ENCODE measurements at regions not wholly inside any gene's neighbourhood (a gene's known extent, or its start where the extent isn't known, plus 50 kb on each side); places are given as distances from the start of the nearest gene placed in this dataset.

GRCh38 chr7:9210114-9210513 is 776.7 kb downstream of the NXPH1 start (continued):
- TF ChIP-seq STAT6 (CRISPR knock-in tag; conservative IDR thresholded peaks at IDR 0.05; ENCODE audit: low read depth) (no peak), NR3C1 (CRISPR knock-in tag; conservative IDR thresholded peaks at IDR 0.05; ENCODE audit: low read depth) (no peak), JUN (CRISPR knock-in tag; IDR thresholded peaks at IDR 0.05) (no peak), ZNF396 (CRISPR knock-in tag; IDR thresholded peaks at IDR 0.05; ENCODE audit: borderline replicate concordance) (no peak), ZNF121 (CRISPR knock-in tag; IDR thresholded peaks at IDR 0.05) (no peak), SMAD4 (CRISPR knock-in tag; IDR thresholded peaks at IDR 0.05) (no peak)
- TF ChIP-seq, protein P1, sequence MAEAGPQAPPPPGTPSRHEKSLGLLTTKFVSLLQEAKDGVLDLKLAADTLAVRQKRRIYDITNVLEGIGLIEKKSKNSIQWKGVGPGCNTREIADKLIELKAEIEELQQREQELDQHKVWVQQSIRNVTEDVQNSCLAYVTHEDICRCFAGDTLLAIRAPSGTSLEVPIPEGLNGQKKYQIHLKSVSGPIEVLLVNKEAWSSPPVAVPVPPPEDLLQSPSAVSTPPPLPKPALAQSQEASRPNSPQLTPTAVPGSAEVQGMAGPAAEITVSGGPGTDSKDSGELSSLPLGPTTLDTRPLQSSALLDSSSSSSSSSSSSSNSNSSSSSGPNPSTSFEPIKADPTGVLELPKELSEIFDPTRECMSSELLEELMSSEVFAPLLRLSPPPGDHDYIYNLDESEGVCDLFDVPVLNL (CRISPR knock-in tag; IDR thresholded peaks at IDR 0.05; ENCODE audit: borderline replicate concordance, low read depth), result no peak

- no peaks in the 10 kb centered on the region for H3K9me3 Mint-ChIP-seq
- no peaks in the 10 kb centered on the region for H3K27me3 Mint-ChIP-seq (ENCODE audit: low read depth)
- H3K4me1 Mint-ChIP-seq, result peaks cover 5% of the 10 kb centered on the region
- DNase-seq (ENCODE audit: low spot score) (no peak), ATAC-seq (no peak)
- ChIA-PET POLR2A (no interaction called here), CTCF (no interaction called here)
- H3K4me3 Mint-ChIP-seq, result no peak overlapping the region
- H3K27ac Mint-ChIP-seq, result no peak overlapping the region
- TF ChIP-seq FOXJ3 (CRISPR knock-in tag; IDR thresholded peaks at IDR 0.05; ENCODE audit: borderline replicate concordance) (no peak), RORB (CRISPR knock-in tag; IDR thresholded peaks at IDR 0.05) (no peak), ARID4B (CRISPR knock-in tag; IDR thresholded peaks at IDR 0.05; ENCODE audit: borderline replicate concordance) (no peak), MXD4 (CRISPR knock-in tag; IDR thresholded peaks at IDR 0.05; ENCODE audit: borderline replicate concordance) (no peak), NR2C2 (CRISPR knock-in tag; IDR thresholded peaks at IDR 0.05) (no peak), FOXK1 (CRISPR knock-in tag; IDR thresholded peaks at IDR 0.05) (no peak)
- TF ChIP-seq, protein P2, sequence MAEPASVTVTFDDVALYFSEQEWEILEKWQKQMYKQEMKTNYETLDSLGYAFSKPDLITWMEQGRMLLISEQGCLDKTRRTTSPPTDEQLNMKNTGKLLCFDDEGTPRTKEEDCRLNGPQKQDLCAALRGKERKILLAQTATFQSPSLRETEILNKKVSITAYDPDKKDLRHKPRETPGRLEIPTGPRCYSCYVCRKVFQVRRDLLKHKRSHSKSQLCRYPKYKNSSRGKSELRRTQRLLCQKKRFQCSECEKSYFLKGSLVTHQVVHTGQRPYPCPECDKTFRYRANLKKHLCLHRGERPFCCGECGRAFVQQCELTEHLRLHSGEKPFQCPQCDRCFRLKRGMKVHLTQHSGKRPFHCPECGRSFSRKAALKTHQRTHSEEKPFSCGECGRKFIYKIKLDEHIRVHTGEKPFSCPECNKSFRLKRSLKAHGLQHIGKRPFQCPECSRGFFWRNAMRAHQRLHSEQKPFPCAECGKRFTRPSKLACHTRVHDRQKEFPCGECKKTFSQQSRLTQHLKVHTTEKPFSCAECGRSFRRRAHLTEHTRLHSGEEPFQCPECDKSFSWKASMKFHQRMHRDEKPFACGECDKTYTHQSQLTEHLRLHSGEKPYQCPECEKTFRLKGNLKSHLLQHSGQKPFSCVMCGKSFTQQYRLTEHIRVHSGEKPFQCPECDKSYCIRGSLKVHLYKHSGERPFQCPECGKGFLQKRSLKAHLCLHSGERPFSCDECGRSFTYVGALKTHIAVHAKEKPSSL (CRISPR knock-in tag; conservative IDR thresholded peaks at IDR 0.05), result no peak
- no peaks in the 10 kb centered on the region for H3K36me3 Mint-ChIP-seq
These were observed 783.8 kb downstream of the NXPH1 start for GRCh38 chr7:9217204-9217603.

- ATAC-seq (no peak), DNase-seq (ENCODE audit: low spot score) (no peak)
- Mint-ChIP-seq H3K9me3 (no peaks in the 10 kb centered on the region), H3K4me3 (no peak overlapping the region), H3K36me3 (no peaks in the 10 kb centered on the region), H3K27ac (no peak overlapping the region), H3K4me1 (peaks cover 3% of the 10 kb centered on the region), H3K27me3 (ENCODE audit: low read depth) (no peaks in the 10 kb centered on the region)
- CTCF ChIA-PET, result no interaction called here
- POLR2A ChIA-PET, result no interaction called here
- no peak for TF ChIP-seq CBFB (CRISPR knock-in tag; IDR thresholded peaks at IDR 0.05; ENCODE audit: low read depth)
- TF ChIP-seq, protein P3, sequence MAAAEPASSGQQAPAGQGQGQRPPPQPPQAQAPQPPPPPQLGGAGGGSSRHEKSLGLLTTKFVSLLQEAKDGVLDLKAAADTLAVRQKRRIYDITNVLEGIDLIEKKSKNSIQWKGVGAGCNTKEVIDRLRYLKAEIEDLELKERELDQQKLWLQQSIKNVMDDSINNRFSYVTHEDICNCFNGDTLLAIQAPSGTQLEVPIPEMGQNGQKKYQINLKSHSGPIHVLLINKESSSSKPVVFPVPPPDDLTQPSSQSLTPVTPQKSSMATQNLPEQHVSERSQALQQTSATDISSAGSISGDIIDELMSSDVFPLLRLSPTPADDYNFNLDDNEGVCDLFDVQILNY (CRISPR knock-in tag; IDR thresholded peaks at IDR 0.05), result no peak
- no peak for TF ChIP-seq ZNF317 (CRISPR knock-in tag; IDR thresholded peaks at IDR 0.05; ENCODE audit: borderline replicate concordance, low read depth)
- no peak for TF ChIP-seq RORB (CRISPR knock-in tag; IDR thresholded peaks at IDR 0.05)
- TF ChIP-seq, protein P4, sequence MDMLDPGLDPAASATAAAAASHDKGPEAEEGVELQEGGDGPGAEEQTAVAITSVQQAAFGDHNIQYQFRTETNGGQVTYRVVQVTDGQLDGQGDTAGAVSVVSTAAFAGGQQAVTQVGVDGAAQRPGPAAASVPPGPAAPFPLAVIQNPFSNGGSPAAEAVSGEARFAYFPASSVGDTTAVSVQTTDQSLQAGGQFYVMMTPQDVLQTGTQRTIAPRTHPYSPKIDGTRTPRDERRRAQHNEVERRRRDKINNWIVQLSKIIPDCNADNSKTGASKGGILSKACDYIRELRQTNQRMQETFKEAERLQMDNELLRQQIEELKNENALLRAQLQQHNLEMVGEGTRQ (CRISPR knock-in tag; IDR thresholded peaks at IDR 0.05), result no peak
- no peak for TF ChIP-seq MAX (CRISPR knock-in tag; IDR thresholded peaks at IDR 0.05)
- TF ChIP-seq ETV6 (CRISPR knock-in tag; IDR thresholded peaks at IDR 0.05), result no peak
These were observed 793.1 kb downstream of the NXPH1 start for GRCh38 chr7:9226500-9226899.

Data from WTC11 (cell line).